GM23338 (cell line): ENCODE measurements at regions not wholly inside any gene's neighbourhood (a gene's known extent, or its start where the extent isn't known, plus 50 kb on each side); places are given as distances from the start of the nearest gene placed in this dataset.

Experiments
- ATAC-seq: fragments of 200-7000 bp; cut with Tn5 transposase; 3 replicates; pipeline ENCODE4 v1.9.1; 2020
- DNase-seq: peaks from one replicate; pipeline ENCODE4 v3.0.0-alpha.2; 2015; ENCODE audit warnings: low spot score
- H2AFZ ChIP-seq: fragments of 200-600 bp; sonication (generic); 2 replicates; pipeline ENCODE4 v1.8.0; 2016; ENCODE audit warnings: antibody characterized with exemption, mild to moderate bottlenecking, moderate library complexity
- H3F3A ChIP-seq: fragments of 200-600 bp; sonication (generic); replicated peaks from 2 replicates; pipeline ENCODE4 v1.8.0; 2017; ENCODE audit warnings: antibody characterized with exemption, mixed run types, low read depth
- H3K27ac ChIP-seq: fragments of 200-600 bp; sonication (generic); 2 replicates; pipeline ENCODE4 v1.6.1; 2016; ENCODE audit warnings: low read depth
- H3K27me3 ChIP-seq: fragments of 200-600 bp; sonication (generic); 2 replicates; pipeline ENCODE4 v1.8.0; 2016; ENCODE audit warnings: mild to moderate bottlenecking, mixed run types, moderate library complexity; ENCODE audit not compliant: insufficient read depth
- H3K36me3 ChIP-seq: fragments of 200-600 bp; sonication (generic); 2 replicates; pipeline ENCODE4 v1.8.0; 2016; ENCODE audit warnings: mild to moderate bottlenecking; ENCODE audit not compliant: insufficient read depth
- H3K4me1 ChIP-seq: fragments of 200-600 bp; sonication (generic); 2 replicates; pipeline ENCODE4 v1.8.0; 2016; ENCODE audit warnings: mild to moderate bottlenecking, moderate library complexity; ENCODE audit not compliant: insufficient read depth
- H3K4me2 ChIP-seq: fragments of 200-600 bp; sonication (generic); 2 replicates; pipeline ENCODE4 v1.7.1; 2017; ENCODE audit warnings: mixed run types
- H3K4me3 ChIP-seq: fragments of 200-600 bp; sonication (generic); 2 replicates; pipeline ENCODE4 v1.6.1; 2016; ENCODE audit warnings: mixed run types
- H3K79me2 ChIP-seq: fragments of 200-600 bp; sonication (generic); replicated peaks from 2 replicates; pipeline ENCODE4 v1.8.0; 2017; ENCODE audit warnings: mild to moderate bottlenecking; ENCODE audit not compliant: insufficient read depth
- H3K9me2 ChIP-seq: fragments of 200-600 bp; sonication (generic); 2 replicates; pipeline ENCODE4 v1.8.0; 2017; ENCODE audit not compliant: insufficient read depth
- H4K20me1 ChIP-seq: fragments of 200-600 bp; sonication (generic); replicated peaks from 2 replicates; pipeline ENCODE4 v1.8.0; 2017; ENCODE audit warnings: mild to moderate bottlenecking; ENCODE audit not compliant: insufficient read depth
- H3K27ac Mint-ChIP-seq: 2 replicates; pipeline ENCODE4 v1.8.0; 2020; ENCODE audit warnings: inconsistent platforms, mild to moderate bottlenecking, moderate library complexity, mixed read lengths
- H3K27me3 Mint-ChIP-seq: 3 replicates; pipeline ENCODE4 v1.8.0; 2022; ENCODE audit warnings: low read depth, mild to moderate bottlenecking, moderate library complexity, mixed read lengths, inconsistent platforms; ENCODE audit not compliant: insufficient read depth, poor library complexity
- H3K36me3 Mint-ChIP-seq: 3 replicates; pipeline ENCODE4 v1.8.0; 2021; ENCODE audit warnings: low read depth, mild to moderate bottlenecking, inconsistent platforms, moderate library complexity, mixed read lengths
- H3K4me1 Mint-ChIP-seq: 3 replicates; pipeline ENCODE4 v1.8.0; 2020; ENCODE audit warnings: mild to moderate bottlenecking, inconsistent platforms, mixed read lengths
- H3K4me3 Mint-ChIP-seq: 3 replicates; pipeline ENCODE4 v1.8.0; 2021; ENCODE audit warnings: moderate library complexity, mild to moderate bottlenecking, inconsistent platforms, mixed read lengths
- H3K9me3 Mint-ChIP-seq: 3 replicates; pipeline ENCODE4 v1.8.0; 2020; ENCODE audit warnings: moderate library complexity, mild to moderate bottlenecking, inconsistent platforms, mixed read lengths
- CREB1 ChIP-seq: fragments of 250-450 bp; sonication (Bioruptor Pico); IDR thresholded peaks from 2 replicates; pipeline ENCODE4 v1.5.0; 2020; ENCODE audit warnings: low read depth, mild to moderate bottlenecking, moderate library complexity
- CTCF ChIP-seq, 2 experiments: fragments of 200-600 bp in 1 of 2; sonication (generic) in 1 of 2; conservative IDR thresholded peaks; 2 replicates each; pipeline versions ENCODE4 v1.5.1 to v1.6.1; 2016 to 2017; ENCODE audit warnings: antibody characterized with exemption in 2 of 2, low read depth in 2 of 2, mild to moderate bottlenecking in 2 of 2, moderate library complexity in 1 of 2
- ETS1 ChIP-seq: IDR thresholded peaks from 2 replicates; pipeline ENCODE4 v1.6.1; 2016; ENCODE audit warnings: antibody characterized with exemption
- EZH2 ChIP-seq: fragments of 200-600 bp; sonication (generic); IDR thresholded peaks from one replicate; pipeline ENCODE4 v1.8.0; 2017; ENCODE audit warnings: antibody characterized with exemption, mild to moderate bottlenecking, low read depth; ENCODE audit not compliant: unreplicated experiment
- EZH2phosphoT487 ChIP-seq: fragments of 200-600 bp; sonication (generic); IDR thresholded peaks from one replicate; pipeline ENCODE4 v1.8.1; 2018; ENCODE audit warnings: antibody characterized with exemption; ENCODE audit not compliant: unreplicated experiment
- JUNB ChIP-seq: IDR thresholded peaks from one replicate; pipeline ENCODE4 v1.6.1; 2016; ENCODE audit warnings: antibody characterized with exemption; ENCODE audit not compliant: unreplicated experiment
- NANOG ChIP-seq: IDR thresholded peaks from 2 replicates; pipeline ENCODE4 v1.6.1; 2016; ENCODE audit warnings: antibody characterized with exemption, borderline replicate concordance
- POLR2AphosphoS5 ChIP-seq: IDR thresholded peaks from 2 replicates; pipeline ENCODE4 v1.6.1; 2016; ENCODE audit warnings: antibody characterized with exemption, low read depth
- STAT1 ChIP-seq: IDR thresholded peaks from one replicate; pipeline ENCODE4 v1.6.1; 2016; ENCODE audit warnings: antibody characterized with exemption; ENCODE audit not compliant: unreplicated experiment
- ZNF114 ChIP-seq: fragments of 250-450 bp; sonication (Bioruptor Pico); IDR thresholded peaks from 2 replicates; pipeline ENCODE4 v1.5.0; 2020; ENCODE audit warnings: mild to moderate bottlenecking, moderate library complexity
- ZNF331 ChIP-seq: fragments of 250-450 bp; sonication (Bioruptor Pico); IDR thresholded peaks from 2 replicates; pipeline ENCODE4 v1.5.0; 2020; ENCODE audit warnings: low read depth, mild to moderate bottlenecking, moderate library complexity
- ZNF462 ChIP-seq: fragments of 250-450 bp; sonication (Bioruptor Pico); IDR thresholded peaks from 2 replicates; pipeline ENCODE4 v1.5.0; 2020; ENCODE audit warnings: mild to moderate bottlenecking, moderate library complexity
- TF ChIP-seq, protein P1 (sequence below): IDR thresholded peaks from one replicate; pipeline ENCODE4 v1.6.1; 2018; ENCODE audit warnings: antibody characterized with exemption; ENCODE audit not compliant: unreplicated experiment

DNA sequence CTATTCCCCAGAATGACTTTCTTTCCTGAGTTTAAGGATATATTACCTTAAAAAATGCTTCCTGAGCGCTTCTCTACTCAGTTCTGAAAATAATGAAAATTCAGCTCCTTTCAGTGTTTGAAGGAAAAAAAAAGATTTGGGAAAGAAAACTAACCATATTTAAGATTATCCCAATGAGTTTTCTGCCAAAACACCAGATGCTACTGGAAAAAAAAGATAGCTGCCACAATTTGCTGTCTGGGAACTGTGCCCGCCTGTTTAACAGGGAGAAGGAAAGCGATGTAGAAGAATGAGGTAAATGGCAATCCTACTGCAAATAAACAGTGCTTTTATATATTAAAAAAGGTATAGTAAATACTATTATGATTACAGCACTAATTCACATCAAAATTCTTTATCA is 367.6 kb upstream of the PRICKLE1 start:
- no peak overlapping the region for H3K27ac Mint-ChIP-seq
- no peaks in the 10 kb centered on the region for H4K20me1 ChIP-seq
- DNase-seq = no peak

More for the DNA sequence above, 367.6 kb upstream of the PRICKLE1 start:
- H3K79me2 ChIP-seq = no peaks in the 10 kb centered on the region
- peaks cover 6% of the 10 kb centered on the region; the same call in 1 of the 2 replicates for H3K9me2 ChIP-seq
- no peaks in the 10 kb centered on the region for H3K4me1 Mint-ChIP-seq
- no peak for ATAC-seq
- H3K9me3 Mint-ChIP-seq = peaks cover 20% of the 10 kb centered on the region
- no peaks in the 10 kb centered on the region for H3K27me3 Mint-ChIP-seq
- H3F3A ChIP-seq = no peaks in the 10 kb centered on the region
- no peak overlapping the region for H3K4me3 Mint-ChIP-seq
- TF ChIP-seq ZNF462 (no peak), ZNF331 (CRISPR knock-in tag) (no peak), POLR2AphosphoS5 (no peak), NANOG (no peak), CTCF (conservative IDR thresholded peaks at IDR 0.05; ENCODE audit: low read depth in 2 of 2) (no peak), EZH2phosphoT487 (no peak), EZH2 (no peak), ETS1 (no peak), ZNF114 (CRISPR knock-in tag) (no peak), STAT1 (no peak), JUNB (no peak), CREB1 (CRISPR knock-in tag) (no peak)
- TF ChIP-seq, protein P1, sequence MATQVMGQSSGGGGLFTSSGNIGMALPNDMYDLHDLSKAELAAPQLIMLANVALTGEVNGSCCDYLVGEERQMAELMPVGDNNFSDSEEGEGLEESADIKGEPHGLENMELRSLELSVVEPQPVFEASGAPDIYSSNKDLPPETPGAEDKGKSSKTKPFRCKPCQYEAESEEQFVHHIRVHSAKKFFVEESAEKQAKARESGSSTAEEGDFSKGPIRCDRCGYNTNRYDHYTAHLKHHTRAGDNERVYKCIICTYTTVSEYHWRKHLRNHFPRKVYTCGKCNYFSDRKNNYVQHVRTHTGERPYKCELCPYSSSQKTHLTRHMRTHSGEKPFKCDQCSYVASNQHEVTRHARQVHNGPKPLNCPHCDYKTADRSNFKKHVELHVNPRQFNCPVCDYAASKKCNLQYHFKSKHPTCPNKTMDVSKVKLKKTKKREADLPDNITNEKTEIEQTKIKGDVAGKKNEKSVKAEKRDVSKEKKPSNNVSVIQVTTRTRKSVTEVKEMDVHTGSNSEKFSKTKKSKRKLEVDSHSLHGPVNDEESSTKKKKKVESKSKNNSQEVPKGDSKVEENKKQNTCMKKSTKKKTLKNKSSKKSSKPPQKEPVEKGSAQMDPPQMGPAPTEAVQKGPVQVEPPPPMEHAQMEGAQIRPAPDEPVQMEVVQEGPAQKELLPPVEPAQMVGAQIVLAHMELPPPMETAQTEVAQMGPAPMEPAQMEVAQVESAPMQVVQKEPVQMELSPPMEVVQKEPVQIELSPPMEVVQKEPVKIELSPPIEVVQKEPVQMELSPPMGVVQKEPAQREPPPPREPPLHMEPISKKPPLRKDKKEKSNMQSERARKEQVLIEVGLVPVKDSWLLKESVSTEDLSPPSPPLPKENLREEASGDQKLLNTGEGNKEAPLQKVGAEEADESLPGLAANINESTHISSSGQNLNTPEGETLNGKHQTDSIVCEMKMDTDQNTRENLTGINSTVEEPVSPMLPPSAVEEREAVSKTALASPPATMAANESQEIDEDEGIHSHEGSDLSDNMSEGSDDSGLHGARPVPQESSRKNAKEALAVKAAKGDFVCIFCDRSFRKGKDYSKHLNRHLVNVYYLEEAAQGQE = no peak
- no peak overlapping the region for H3K4me2 ChIP-seq
- H3K36me3 Mint-ChIP-seq = peaks cover 8% of the 10 kb centered on the region
- no peaks in the 10 kb centered on the region for H3K27me3 ChIP-seq
- no peaks in the 10 kb centered on the region for H3K36me3 ChIP-seq
- no peaks in the 10 kb centered on the region; the same call in 1 of the 2 replicates for H3K4me1 ChIP-seq
- no peak overlapping the region for H3K4me3 ChIP-seq
- no peak overlapping the region for H2AFZ ChIP-seq
- no peak overlapping the region for H3K27ac ChIP-seq
